Lung (tissue), 9 donors: ENCODE measurements at regions not wholly inside any gene's neighbourhood (a gene's known extent, or its start where the extent isn't known, plus 50 kb on each side); places are given as distances from the start of the nearest gene placed in this dataset.
A peak's percentile ranks its signal among the peaks of the same experiment; 100 is the strongest.
"Not testable (repeated sequence)": the region's sequence is repeated elsewhere in the genome, so short reads cannot be mapped to it uniquely, and the experiment has no call there.

Source experiments
- ATAC-seq: fragments of 200-7000 bp; cut with Tn5 transposase; one replicate; pipeline ENCODE4 v1.9.1; 2020; ENCODE audit warnings: moderate number of reproducible peaks; ENCODE audit not compliant: insufficient read depth, low FRiP score
- DNase-seq, 3 donors: peaks; one replicate each; pipeline ENCODE4 v3.0.0-alpha.2; 2013 to 2017
- H3K27ac ChIP-seq, 2 donors: one replicate each; pipeline ENCODE4 v1.5.1; 2013; ENCODE audit warnings: mild to moderate bottlenecking in 2 of 2, moderate library complexity in 2 of 2, control low read depth in 1 of 2, inconsistent platforms in 1 of 2, low read depth in 1 of 2, low read length in 1 of 2
- H3K27me3 ChIP-seq, 3 donors: one replicate each; pipeline ENCODE4 v1.5.1; 2013; ENCODE audit warnings: low read length in 2 of 3; ENCODE audit not compliant: control insufficient read depth in 3 of 3, insufficient read depth in 3 of 3
- H3K36me3 ChIP-seq, 4 donors: one replicate each; pipeline ENCODE4 v1.5.1; 2013; ENCODE audit warnings: low read length in 4 of 4, mild to moderate bottlenecking in 1 of 4, moderate library complexity in 1 of 4; ENCODE audit not compliant: control insufficient read depth in 4 of 4, insufficient read depth in 4 of 4
- H3K4me1 ChIP-seq, 5 donors: one replicate each; pipeline ENCODE4 v1.5.1; 2013; ENCODE audit warnings: low read length in 5 of 5, mild to moderate bottlenecking in 2 of 5, moderate library complexity in 1 of 5; ENCODE audit not compliant: control insufficient read depth in 5 of 5, insufficient read depth in 5 of 5
- H3K4me3 ChIP-seq: one replicate; pipeline ENCODE4 v1.5.1; 2013; ENCODE audit warnings: mild to moderate bottlenecking, control low read depth, moderate library complexity
- H3K9ac ChIP-seq, 2 donors: one replicate each; pipeline ENCODE4 v1.5.1; 2013; ENCODE audit warnings: low read length in 2 of 2, control low read depth in 1 of 2; ENCODE audit not compliant: insufficient read depth in 1 of 2
- H3K9me3 ChIP-seq, 4 donors: one replicate each; pipeline ENCODE4 v1.5.1; 2013; ENCODE audit warnings: low read length in 3 of 4, mild to moderate bottlenecking in 1 of 4, moderate library complexity in 1 of 4; ENCODE audit not compliant: control insufficient read depth in 4 of 4, insufficient read depth in 3 of 4
- WGBS, 2 donors: extraction: QIAGEN DNeasy Blood & Tissue Kit; methylation state at CpG; one replicate each; pipeline ENCODE4 v1.1.7; 2013; 5-methylcytosine and 5-hydroxymethylcytosine counted together
- donor health status: Bipolar disorder and iron deficiency.
- donor health status: healthy.
- donor health status: DM: yes; HTN: yes; CAD: no.

DNA sequence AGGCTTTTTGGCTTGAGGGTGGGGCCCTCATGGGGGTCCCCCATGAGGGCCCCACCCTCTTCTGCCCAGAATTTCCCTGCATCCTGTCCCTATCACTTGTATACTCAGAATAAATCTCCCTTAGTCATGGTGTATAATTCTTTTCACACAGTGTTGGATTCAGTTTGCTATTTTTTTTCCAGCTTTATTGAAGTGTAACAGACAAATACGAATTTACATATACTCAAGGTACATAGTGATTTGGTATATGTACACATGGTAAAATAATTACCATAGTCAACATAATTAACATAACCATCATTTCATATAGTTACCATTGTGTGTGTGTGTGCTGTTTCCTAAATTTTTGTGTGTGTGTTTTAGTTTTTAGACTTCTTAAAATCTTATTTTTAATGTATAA, 289.4 kb downstream of the CNTNAP3B start:
- no CpG with 5 or more reads among the region's 1 CpG for WGBS, 2 donors
- H3K9ac ChIP-seq, ATAC-seq, H3K36me3 ChIP-seq, H3K4me3 ChIP-seq, H3K4me1 ChIP-seq, H3K27me3 ChIP-seq, H3K27ac ChIP-seq, H3K9me3 ChIP-seq, DNase-seq: not testable (repeated sequence)

GRCh38 chr9:41838953-41839352, 290.3 kb downstream of the CNTNAP3B start:
- not testable (repeated sequence) for H3K4me1 ChIP-seq, H3K36me3 ChIP-seq, H3K27me3 ChIP-seq, H3K9ac ChIP-seq, DNase-seq, H3K9me3 ChIP-seq, H3K4me3 ChIP-seq, ATAC-seq, H3K27ac ChIP-seq
- no CpG with 5 or more reads among the region's 4 CpGs for WGBS, 2 donors

GRCh38 chr9:41838562-41838851, 290.7 kb downstream of the CNTNAP3B start:
- ATAC-seq, H3K4me3 ChIP-seq, H3K36me3 ChIP-seq, H3K27me3 ChIP-seq, DNase-seq, H3K27ac ChIP-seq, H3K4me1 ChIP-seq, H3K9ac ChIP-seq, H3K9me3 ChIP-seq: not testable (repeated sequence)
- WGBS, 2 donors = no CpG with 5 or more reads among the region's 1 CpG

DNA sequence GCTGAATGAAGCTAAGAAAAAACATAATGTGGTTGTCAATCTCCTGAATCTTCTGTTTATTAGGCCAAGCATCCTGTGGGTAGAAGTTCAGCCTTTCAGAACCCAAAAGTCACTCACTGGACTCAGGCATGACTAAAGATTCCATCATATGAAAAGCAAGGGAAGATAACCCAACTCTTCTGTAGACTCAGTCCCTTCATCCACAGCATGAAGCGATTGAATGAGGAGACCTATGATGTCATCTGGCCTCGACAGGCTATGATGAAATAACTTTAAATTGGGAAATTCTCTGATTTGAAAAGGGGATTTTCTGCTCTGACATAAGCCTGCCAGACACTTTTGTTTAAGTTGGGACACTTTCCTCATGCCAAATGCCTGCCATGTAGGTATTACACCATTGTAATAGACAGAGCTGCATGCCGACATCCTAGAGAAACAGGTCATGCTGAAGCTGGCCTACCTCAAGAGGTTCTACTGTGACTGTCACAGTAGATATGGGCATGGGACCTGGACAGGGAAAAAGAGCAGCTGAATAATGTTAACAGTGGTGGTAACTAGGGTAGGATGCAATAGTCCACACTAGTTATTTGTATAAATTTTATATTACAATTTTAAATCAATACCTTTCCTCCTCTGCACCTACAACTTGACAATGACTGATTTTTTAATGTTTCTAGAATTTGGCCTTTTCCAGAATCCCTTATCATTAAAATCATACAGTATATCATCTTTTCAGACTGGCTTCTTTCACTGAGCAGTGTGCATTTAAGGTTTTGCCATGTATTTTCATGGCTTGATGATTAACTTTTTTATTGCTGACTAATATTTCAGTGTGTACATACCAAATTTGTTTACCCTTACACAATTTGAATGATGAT, 291.3 kb downstream of the CNTNAP3B start:
- not testable (repeated sequence) for H3K27me3 ChIP-seq, H3K4me3 ChIP-seq, H3K9me3 ChIP-seq, DNase-seq, ATAC-seq, H3K9ac ChIP-seq, H3K36me3 ChIP-seq, H3K4me1 ChIP-seq, H3K27ac ChIP-seq
- no CpG with 5 or more reads among the region's 3 CpGs for WGBS, 2 donors

DNA sequence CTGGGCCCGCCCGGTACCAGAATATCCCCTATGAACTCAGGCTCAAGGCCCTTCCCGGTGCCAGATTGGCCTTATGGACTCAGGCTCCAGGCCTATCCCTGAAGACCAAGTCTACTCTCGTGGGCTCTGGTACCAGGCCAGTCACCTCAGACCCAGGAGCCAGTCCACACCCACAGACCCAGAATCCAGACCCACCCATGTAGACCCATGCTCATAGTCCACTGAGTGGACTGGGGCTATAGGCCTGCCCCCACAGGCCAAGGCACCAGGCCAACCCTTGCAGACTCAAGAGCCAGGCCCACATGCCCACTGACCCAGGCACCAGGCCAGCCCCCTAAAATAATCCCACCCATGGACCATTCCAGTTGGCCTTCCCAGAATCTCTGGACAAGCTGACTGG, 296.1 kb downstream of the CNTNAP3B start:
- not testable (repeated sequence) for H3K36me3 ChIP-seq, ATAC-seq, H3K9me3 ChIP-seq, DNase-seq, H3K4me3 ChIP-seq, H3K4me1 ChIP-seq, H3K9ac ChIP-seq, H3K27me3 ChIP-seq, H3K27ac ChIP-seq
- WGBS, 2 donors = no CpG with 5 or more reads among the region's 4 CpGs

DNA sequence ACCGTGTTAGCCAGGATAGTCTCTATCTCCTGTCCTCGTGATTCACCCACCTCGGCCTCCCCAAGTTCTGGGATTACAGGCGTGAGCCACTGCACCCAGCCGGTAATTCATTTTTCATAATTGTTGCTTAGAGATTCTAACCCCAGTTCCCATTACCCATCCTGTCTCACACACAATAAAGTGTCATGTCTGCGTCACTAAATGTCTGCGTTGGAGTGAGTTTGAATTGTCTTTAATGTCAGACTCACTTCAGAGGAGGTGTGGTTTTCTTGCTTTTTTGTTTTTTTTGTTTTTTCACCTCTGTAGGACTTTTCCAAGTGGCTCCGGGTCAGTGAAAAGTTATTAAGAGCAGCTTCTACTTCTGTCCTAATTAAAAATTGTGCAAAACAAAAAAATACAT, 304.5 kb downstream of the CNTNAP3B start:
- no CpG with 5 or more reads among the region's 8 CpGs for WGBS, 2 donors
- H3K36me3 ChIP-seq, ATAC-seq, DNase-seq, H3K27me3 ChIP-seq, H3K9me3 ChIP-seq, H3K9ac ChIP-seq, H3K4me1 ChIP-seq, H3K4me3 ChIP-seq, H3K27ac ChIP-seq: not testable (repeated sequence)

- H3K27me3 ChIP-seq, H3K4me1 ChIP-seq, H3K9me3 ChIP-seq, H3K36me3 ChIP-seq, H3K4me3 ChIP-seq, H3K27ac ChIP-seq, DNase-seq, ATAC-seq, H3K9ac ChIP-seq: not testable (repeated sequence)
- WGBS, 2 donors = 74 to 76% methylated on average over 4 of the region's 4 CpGs
Measured at GRCh38 chr9:41802706-41803105, 326.5 kb downstream of the CNTNAP3B start.

DNA sequence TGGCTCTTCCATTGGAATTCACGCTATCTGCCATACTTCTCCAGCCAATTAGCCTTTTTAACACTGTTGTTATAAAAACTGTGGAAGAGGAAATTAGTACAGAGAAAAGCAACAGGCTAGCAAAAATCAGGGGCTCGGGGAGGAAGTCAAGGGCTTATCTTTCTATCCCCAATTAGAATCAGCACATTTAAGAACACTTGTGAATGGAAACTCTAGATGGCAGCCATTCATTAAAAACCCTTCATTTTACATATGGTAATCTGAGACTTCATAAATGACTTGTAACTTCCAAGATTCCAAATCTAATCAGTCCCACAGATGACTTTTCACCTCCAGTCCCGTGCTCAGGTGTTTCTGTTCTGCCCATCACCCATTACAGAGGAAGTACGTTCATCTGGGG, 330.5 kb downstream of the CNTNAP3B start:
- not testable (repeated sequence) for H3K4me3 ChIP-seq, H3K36me3 ChIP-seq, H3K4me1 ChIP-seq, H3K27me3 ChIP-seq, H3K9me3 ChIP-seq, H3K27ac ChIP-seq, H3K9ac ChIP-seq, ATAC-seq
- 72 to 83% methylated on average over 4 of the region's 4 CpGs for whole genome bisulfite sequencing, 2 donors
- DNase-seq = peak in 1 of 3 donors; percentile 3
